GM23338 (cell line): ENCODE measurements at regions not wholly inside any gene's neighbourhood (a gene's known extent, or its start where the extent isn't known, plus 50 kb on each side); places are given as distances from the start of the nearest gene placed in this dataset.

ENCODE experiments used
- ATAC-seq: fragments of 200-7000 bp; cut with Tn5 transposase; 3 replicates; pipeline ENCODE4 v1.9.1; 2020
- DNase-seq: peaks from one replicate; pipeline ENCODE4 v3.0.0-alpha.2; 2015; ENCODE audit warnings: low spot score
- H2AFZ ChIP-seq: fragments of 200-600 bp; sonication (generic); 2 replicates; pipeline ENCODE4 v1.8.0; 2016; ENCODE audit warnings: antibody characterized with exemption, mild to moderate bottlenecking, moderate library complexity
- H3F3A ChIP-seq: fragments of 200-600 bp; sonication (generic); replicated peaks from 2 replicates; pipeline ENCODE4 v1.8.0; 2017; ENCODE audit warnings: antibody characterized with exemption, mixed run types, low read depth
- H3K27ac ChIP-seq: fragments of 200-600 bp; sonication (generic); 2 replicates; pipeline ENCODE4 v1.6.1; 2016; ENCODE audit warnings: low read depth
- H3K27me3 ChIP-seq: fragments of 200-600 bp; sonication (generic); 2 replicates; pipeline ENCODE4 v1.8.0; 2016; ENCODE audit warnings: mild to moderate bottlenecking, mixed run types, moderate library complexity; ENCODE audit not compliant: insufficient read depth
- H3K36me3 ChIP-seq: fragments of 200-600 bp; sonication (generic); 2 replicates; pipeline ENCODE4 v1.8.0; 2016; ENCODE audit warnings: mild to moderate bottlenecking; ENCODE audit not compliant: insufficient read depth
- H3K4me1 ChIP-seq: fragments of 200-600 bp; sonication (generic); 2 replicates; pipeline ENCODE4 v1.8.0; 2016; ENCODE audit warnings: mild to moderate bottlenecking, moderate library complexity; ENCODE audit not compliant: insufficient read depth
- H3K4me2 ChIP-seq: fragments of 200-600 bp; sonication (generic); 2 replicates; pipeline ENCODE4 v1.7.1; 2017; ENCODE audit warnings: mixed run types
- H3K4me3 ChIP-seq: fragments of 200-600 bp; sonication (generic); 2 replicates; pipeline ENCODE4 v1.6.1; 2016; ENCODE audit warnings: mixed run types
- H3K79me2 ChIP-seq: fragments of 200-600 bp; sonication (generic); replicated peaks from 2 replicates; pipeline ENCODE4 v1.8.0; 2017; ENCODE audit warnings: mild to moderate bottlenecking; ENCODE audit not compliant: insufficient read depth
- H3K9me2 ChIP-seq: fragments of 200-600 bp; sonication (generic); 2 replicates; pipeline ENCODE4 v1.8.0; 2017; ENCODE audit not compliant: insufficient read depth
- H4K20me1 ChIP-seq: fragments of 200-600 bp; sonication (generic); replicated peaks from 2 replicates; pipeline ENCODE4 v1.8.0; 2017; ENCODE audit warnings: mild to moderate bottlenecking; ENCODE audit not compliant: insufficient read depth
- H3K27ac Mint-ChIP-seq: 2 replicates; pipeline ENCODE4 v1.8.0; 2020; ENCODE audit warnings: inconsistent platforms, mild to moderate bottlenecking, moderate library complexity, mixed read lengths
- H3K27me3 Mint-ChIP-seq: 3 replicates; pipeline ENCODE4 v1.8.0; 2022; ENCODE audit warnings: low read depth, mild to moderate bottlenecking, moderate library complexity, mixed read lengths, inconsistent platforms; ENCODE audit not compliant: insufficient read depth, poor library complexity
- H3K36me3 Mint-ChIP-seq: 3 replicates; pipeline ENCODE4 v1.8.0; 2021; ENCODE audit warnings: low read depth, mild to moderate bottlenecking, inconsistent platforms, moderate library complexity, mixed read lengths
- H3K4me1 Mint-ChIP-seq: 3 replicates; pipeline ENCODE4 v1.8.0; 2020; ENCODE audit warnings: mild to moderate bottlenecking, inconsistent platforms, mixed read lengths
- H3K4me3 Mint-ChIP-seq: 3 replicates; pipeline ENCODE4 v1.8.0; 2021; ENCODE audit warnings: moderate library complexity, mild to moderate bottlenecking, inconsistent platforms, mixed read lengths
- H3K9me3 Mint-ChIP-seq: 3 replicates; pipeline ENCODE4 v1.8.0; 2020; ENCODE audit warnings: moderate library complexity, mild to moderate bottlenecking, inconsistent platforms, mixed read lengths
- CREB1 ChIP-seq: fragments of 250-450 bp; sonication (Bioruptor Pico); IDR thresholded peaks from 2 replicates; pipeline ENCODE4 v1.5.0; 2020; ENCODE audit warnings: low read depth, mild to moderate bottlenecking, moderate library complexity
- CTCF ChIP-seq, 2 experiments: fragments of 200-600 bp in 1 of 2; sonication (generic) in 1 of 2; conservative IDR thresholded peaks; 2 replicates each; pipeline versions ENCODE4 v1.5.1 to v1.6.1; 2016 to 2017; ENCODE audit warnings: antibody characterized with exemption in 2 of 2, low read depth in 2 of 2, mild to moderate bottlenecking in 2 of 2, moderate library complexity in 1 of 2
- ETS1 ChIP-seq: IDR thresholded peaks from 2 replicates; pipeline ENCODE4 v1.6.1; 2016; ENCODE audit warnings: antibody characterized with exemption
- EZH2 ChIP-seq: fragments of 200-600 bp; sonication (generic); IDR thresholded peaks from one replicate; pipeline ENCODE4 v1.8.0; 2017; ENCODE audit warnings: antibody characterized with exemption, mild to moderate bottlenecking, low read depth; ENCODE audit not compliant: unreplicated experiment
- EZH2phosphoT487 ChIP-seq: fragments of 200-600 bp; sonication (generic); IDR thresholded peaks from one replicate; pipeline ENCODE4 v1.8.1; 2018; ENCODE audit warnings: antibody characterized with exemption; ENCODE audit not compliant: unreplicated experiment
- JUNB ChIP-seq: IDR thresholded peaks from one replicate; pipeline ENCODE4 v1.6.1; 2016; ENCODE audit warnings: antibody characterized with exemption; ENCODE audit not compliant: unreplicated experiment
- NANOG ChIP-seq: IDR thresholded peaks from 2 replicates; pipeline ENCODE4 v1.6.1; 2016; ENCODE audit warnings: antibody characterized with exemption, borderline replicate concordance
- POLR2AphosphoS5 ChIP-seq: IDR thresholded peaks from 2 replicates; pipeline ENCODE4 v1.6.1; 2016; ENCODE audit warnings: antibody characterized with exemption, low read depth
- ZNF114 ChIP-seq: fragments of 250-450 bp; sonication (Bioruptor Pico); IDR thresholded peaks from 2 replicates; pipeline ENCODE4 v1.5.0; 2020; ENCODE audit warnings: mild to moderate bottlenecking, moderate library complexity
- ZNF331 ChIP-seq: fragments of 250-450 bp; sonication (Bioruptor Pico); IDR thresholded peaks from 2 replicates; pipeline ENCODE4 v1.5.0; 2020; ENCODE audit warnings: low read depth, mild to moderate bottlenecking, moderate library complexity
- TF ChIP-seq, protein P1 (sequence below): fragments of 250-450 bp; sonication (Bioruptor Pico); IDR thresholded peaks from 2 replicates; pipeline ENCODE4 v1.5.0; 2020; ENCODE audit warnings: mild to moderate bottlenecking, moderate library complexity

GRCh38 chr20:22800129-22800528, 215.8 kb upstream of the FOXA2 start:
- H3F3A ChIP-seq: no peaks in the 10 kb centered on the region
- Mint-ChIP-seq H3K27ac (no peak overlapping the region), H3K9me3 (no peaks in the 10 kb centered on the region), H3K36me3 (no peaks in the 10 kb centered on the region), H3K27me3 (peaks cover 4% of the 10 kb centered on the region), H3K4me1 (peaks cover 27% of the 10 kb centered on the region), H3K4me3 (no peak overlapping the region)
- no peaks in the 10 kb centered on the region for H3K36me3 ChIP-seq
- no peaks in the 10 kb centered on the region; the same call in 1 of the 2 replicates for H3K9me2 ChIP-seq
- no peaks in the 10 kb centered on the region for H3K79me2 ChIP-seq
- no peak overlapping the region for H3K4me3 ChIP-seq
- H3K27ac ChIP-seq: no peak overlapping the region
- H2AFZ ChIP-seq: no peak overlapping the region
- ATAC-seq (no peak), DNase-seq (no peak)
- H4K20me1 ChIP-seq: no peaks in the 10 kb centered on the region
- H3K4me1 ChIP-seq: peaks cover 9% of the 10 kb centered on the region; the same call in 1 of the 2 replicates
- H3K27me3 ChIP-seq: no peaks in the 10 kb centered on the region
- H3K4me2 ChIP-seq: no peak overlapping the region
- TF ChIP-seq NANOG: no peak
- TF ChIP-seq EZH2phosphoT487: no peak

GRCh38 chr20:22801528-22801927, 217.2 kb upstream of the FOXA2 start:
- H3K36me3 Mint-ChIP-seq: no peaks in the 10 kb centered on the region
- Histone ChIP-seq H3F3A (no peaks in the 10 kb centered on the region), H3K4me3 (no peak overlapping the region), H3K27ac (no peak overlapping the region), H4K20me1 (no peaks in the 10 kb centered on the region), H3K4me1 (peaks cover 9% of the 10 kb centered on the region; the same call in 1 of the 2 replicates), H3K79me2 (no peaks in the 10 kb centered on the region), H3K4me2 (no peak overlapping the region), H3K27me3 (no peaks in the 10 kb centered on the region), H2AFZ (no peak overlapping the region), H3K36me3 (no peaks in the 10 kb centered on the region), H3K9me2 (no peaks in the 10 kb centered on the region; the same call in 1 of the 2 replicates)
- peaks cover 21% of the 10 kb centered on the region for H3K4me1 Mint-ChIP-seq
- ATAC-seq (no peak), DNase-seq (no peak)
- H3K27ac Mint-ChIP-seq: no peak overlapping the region
- peaks cover 5% of the 10 kb centered on the region for H3K27me3 Mint-ChIP-seq
- H3K4me3 Mint-ChIP-seq: no peak overlapping the region
- no peaks in the 10 kb centered on the region for H3K9me3 Mint-ChIP-seq
- TF ChIP-seq ZNF331 (no peak), EZH2phosphoT487 (no peak), CREB1 (CRISPR knock-in tag) (no peak), NANOG (no peak), POLR2AphosphoS5 (no peak), ZNF114 (CRISPR knock-in tag) (no peak), JUNB (no peak), ETS1 (no peak), CTCF (conservative IDR thresholded peaks at IDR 0.05; ENCODE audit: low read depth in 2 of 2) (no peak), EZH2 (no peak)
- TF ChIP-seq, protein P1, sequence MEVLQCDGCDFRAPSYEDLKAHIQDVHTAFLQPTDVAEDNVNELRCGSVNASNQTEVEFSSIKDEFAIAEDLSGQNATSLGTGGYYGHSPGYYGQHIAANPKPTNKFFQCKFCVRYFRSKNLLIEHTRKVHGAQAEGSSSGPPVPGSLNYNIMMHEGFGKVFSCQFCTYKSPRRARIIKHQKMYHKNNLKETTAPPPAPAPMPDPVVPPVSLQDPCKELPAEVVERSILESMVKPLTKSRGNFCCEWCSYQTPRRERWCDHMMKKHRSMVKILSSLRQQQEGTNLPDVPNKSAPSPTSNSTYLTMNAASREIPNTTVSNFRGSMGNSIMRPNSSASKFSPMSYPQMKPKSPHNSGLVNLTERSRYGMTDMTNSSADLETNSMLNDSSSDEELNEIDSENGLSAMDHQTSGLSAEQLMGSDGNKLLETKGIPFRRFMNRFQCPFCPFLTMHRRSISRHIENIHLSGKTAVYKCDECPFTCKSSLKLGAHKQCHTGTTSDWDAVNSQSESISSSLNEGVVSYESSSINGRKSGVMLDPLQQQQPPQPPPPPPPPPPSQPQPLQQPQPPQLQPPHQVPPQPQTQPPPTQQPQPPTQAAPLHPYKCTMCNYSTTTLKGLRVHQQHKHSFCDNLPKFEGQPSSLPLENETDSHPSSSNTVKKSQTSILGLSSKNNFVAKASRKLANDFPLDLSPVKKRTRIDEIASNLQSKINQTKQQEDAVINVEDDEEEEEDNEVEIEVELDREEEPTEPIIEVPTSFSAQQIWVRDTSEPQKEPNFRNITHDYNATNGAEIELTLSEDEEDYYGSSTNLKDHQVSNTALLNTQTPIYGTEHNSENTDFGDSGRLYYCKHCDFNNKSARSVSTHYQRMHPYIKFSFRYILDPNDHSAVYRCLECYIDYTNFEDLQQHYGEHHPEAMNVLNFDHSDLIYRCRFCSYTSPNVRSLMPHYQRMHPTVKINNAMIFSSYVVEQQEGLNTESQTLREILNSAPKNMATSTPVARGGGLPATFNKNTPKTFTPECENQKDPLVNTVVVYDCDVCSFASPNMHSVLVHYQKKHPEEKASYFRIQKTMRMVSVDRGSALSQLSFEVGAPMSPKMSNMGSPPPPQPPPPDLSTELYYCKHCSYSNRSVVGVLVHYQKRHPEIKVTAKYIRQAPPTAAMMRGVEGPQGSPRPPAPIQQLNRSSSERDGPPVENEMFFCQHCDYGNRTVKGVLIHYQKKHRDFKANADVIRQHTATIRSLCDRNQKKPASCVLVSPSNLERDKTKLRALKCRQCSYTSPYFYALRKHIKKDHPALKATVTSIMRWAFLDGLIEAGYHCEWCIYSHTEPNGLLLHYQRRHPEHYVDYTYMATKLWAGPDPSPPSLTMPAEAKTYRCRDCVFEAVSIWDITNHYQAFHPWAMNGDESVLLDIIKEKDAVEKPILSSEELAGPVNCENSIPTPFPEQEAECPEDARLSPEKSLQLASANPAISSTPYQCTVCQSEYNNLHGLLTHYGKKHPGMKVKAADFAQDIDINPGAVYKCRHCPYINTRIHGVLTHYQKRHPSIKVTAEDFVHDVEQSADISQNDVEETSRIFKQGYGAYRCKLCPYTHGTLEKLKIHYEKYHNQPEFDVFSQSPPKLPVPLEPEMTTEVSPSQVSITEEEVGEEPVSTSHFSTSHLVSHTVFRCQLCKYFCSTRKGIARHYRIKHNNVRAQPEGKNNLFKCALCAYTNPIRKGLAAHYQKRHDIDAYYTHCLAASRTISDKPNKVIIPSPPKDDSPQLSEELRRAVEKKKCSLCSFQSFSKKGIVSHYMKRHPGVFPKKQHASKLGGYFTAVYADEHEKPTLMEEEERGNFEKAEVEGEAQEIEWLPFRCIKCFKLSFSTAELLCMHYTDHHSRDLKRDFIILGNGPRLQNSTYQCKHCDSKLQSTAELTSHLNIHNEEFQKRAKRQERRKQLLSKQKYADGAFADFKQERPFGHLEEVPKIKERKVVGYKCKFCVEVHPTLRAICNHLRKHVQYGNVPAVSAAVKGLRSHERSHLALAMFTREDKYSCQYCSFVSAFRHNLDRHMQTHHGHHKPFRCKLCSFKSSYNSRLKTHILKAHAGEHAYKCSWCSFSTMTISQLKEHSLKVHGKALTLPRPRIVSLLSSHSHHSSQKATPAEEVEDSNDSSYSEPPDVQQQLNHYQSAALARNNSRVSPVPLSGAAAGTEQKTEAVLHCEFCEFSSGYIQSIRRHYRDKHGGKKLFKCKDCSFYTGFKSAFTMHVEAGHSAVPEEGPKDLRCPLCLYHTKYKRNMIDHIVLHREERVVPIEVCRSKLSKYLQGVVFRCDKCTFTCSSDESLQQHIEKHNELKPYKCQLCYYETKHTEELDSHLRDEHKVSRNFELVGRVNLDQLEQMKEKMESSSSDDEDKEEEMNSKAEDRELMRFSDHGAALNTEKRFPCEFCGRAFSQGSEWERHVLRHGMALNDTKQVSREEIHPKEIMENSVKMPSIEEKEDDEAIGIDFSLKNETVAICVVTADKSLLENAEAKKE (CRISPR knock-in tag): no peak
